OCI-LY7 (cell line): ENCODE measurements at regions not wholly inside any gene's neighbourhood (a gene's known extent, or its start where the extent isn't known, plus 50 kb on each side); places are given as distances from the start of the nearest gene placed in this dataset.

Source experiments
- CTCF ChIP-seq: fragments of 200-600 bp; sonication (generic); conservative IDR thresholded peaks from 2 replicates; pipeline ENCODE4 v1.5.1; 2014; ENCODE audit warnings: mild to moderate bottlenecking, antibody characterized with exemption, low read length, moderate library complexity, mixed read lengths
- EZH2phosphoT487 ChIP-seq: fragments of 200-600 bp; sonication (generic); IDR thresholded peaks from 2 replicates; pipeline ENCODE4 v1.6.1; 2018; ENCODE audit warnings: low read depth, borderline replicate concordance, mild to moderate bottlenecking, mixed run types, antibody characterized with exemption, low read length, moderate library complexity, mixed read lengths

- TF ChIP-seq CTCF (no peak), EZH2phosphoT487 (no peak)
These were observed 217.3 kb downstream of the TBC1D2B start for GRCh38 chr15:77860071-77860691.
